Gastrocnemius medialis (tissue), 4 donors: ENCODE measurements at regions not wholly inside any gene's neighbourhood (a gene's known extent, or its start where the extent isn't known, plus 50 kb on each side); places are given as distances from the start of the nearest gene placed in this dataset.

Source experiments
- CTCF ChIP-seq, 5 experiments: fragments of 450-650 bp in 3 of 5; fragments of 200-600 bp in 2 of 5; sonication (generic) in 2 of 5; IDR thresholded peaks in 4 of 5; conservative IDR thresholded peaks in 1 of 5; 1 replicate in 4 of 5; 2 replicates in 1 of 5; pipeline ENCODE4 v1.5.1; 2016 to 2019; ENCODE audit warnings: antibody characterized with exemption in 5 of 5, mild to moderate bottlenecking in 3 of 5, moderate library complexity in 3 of 5
- POLR2A ChIP-seq, 2 donors: fragments of 450-650 bp; IDR thresholded peaks; one replicate each; pipeline ENCODE4 v1.6.1; 2017; ENCODE audit warnings: antibody characterized with exemption in 2 of 2, mild to moderate bottlenecking in 2 of 2, moderate library complexity in 2 of 2

DNA sequence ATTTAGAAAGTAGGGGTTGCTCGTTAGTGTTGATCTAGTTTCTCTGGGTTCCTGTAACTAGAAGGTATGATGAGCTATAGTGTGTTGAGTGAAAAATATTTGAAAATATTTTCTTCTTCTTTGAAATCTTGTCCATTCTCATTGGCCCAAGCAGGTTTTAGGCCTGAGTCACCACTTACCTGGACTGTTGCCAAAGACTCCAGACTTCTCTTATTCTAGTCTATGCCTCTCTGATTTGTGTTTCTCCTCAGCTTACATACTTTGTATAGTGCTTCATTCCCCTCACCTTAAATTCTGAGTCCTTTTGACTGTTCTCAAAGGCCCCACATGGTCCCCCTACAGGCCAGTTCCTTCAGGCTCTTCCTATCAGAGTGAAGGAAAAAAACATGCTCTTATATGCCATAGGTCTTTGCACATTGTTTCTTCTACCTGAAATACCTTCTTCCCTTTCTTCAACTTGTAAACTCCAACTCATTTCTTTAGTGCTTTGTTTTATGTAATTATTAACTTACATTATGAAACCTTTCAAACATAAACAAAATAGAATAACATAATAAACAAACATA, 258.2 kb downstream of the PPP1R2C start:
- TF ChIP-seq CTCF (IDR thresholded peaks at IDR 0.05 in 4 of 5, conservative IDR thresholded peaks at IDR 0.05 in 1 of 5) (no peak), POLR2A (IDR thresholded peaks at IDR 0.05) (no peak)
